ENCODE measurements at regions not wholly inside any gene's neighbourhood (a gene's known extent, or its start where the extent isn't known, plus 50 kb on each side); places are given as distances from the start of the nearest gene placed in this dataset.

DNA sequence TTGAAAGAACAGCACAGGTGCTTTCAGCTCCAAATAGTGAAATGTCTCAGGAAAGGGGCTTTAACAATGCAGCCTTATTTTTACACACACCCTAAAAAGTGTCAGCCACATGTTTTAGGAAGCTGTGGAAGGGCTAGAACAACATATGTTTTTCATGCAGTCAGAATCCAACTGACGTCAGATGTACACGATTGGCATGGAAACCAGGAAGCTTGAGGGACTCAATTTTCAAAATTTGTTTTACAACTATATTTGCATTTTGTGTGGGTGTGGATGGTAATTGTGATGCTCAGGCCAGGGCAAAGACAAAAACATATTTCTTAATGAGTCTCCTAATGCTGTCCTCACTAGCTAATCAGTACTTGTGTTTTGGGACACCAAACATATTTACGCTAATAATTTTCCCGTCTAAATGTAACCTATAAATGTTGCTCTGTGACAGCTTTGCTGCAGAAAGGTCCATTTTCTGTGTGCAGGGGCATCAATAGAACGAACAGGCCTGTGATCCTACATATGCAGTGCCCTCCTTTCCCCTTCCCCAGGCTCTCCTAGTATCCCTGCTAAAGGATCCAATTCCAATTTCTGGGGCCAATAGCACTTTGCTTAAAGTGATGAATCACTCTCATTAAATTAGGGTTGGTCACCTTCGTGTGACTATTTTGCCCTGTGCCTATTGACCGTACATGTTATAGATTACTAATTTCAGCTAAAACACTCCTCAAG is 434.0 kb upstream of the CDH5 start:
- TF ChIP-seq CTCF (IDR thresholded peaks at IDR 0.05; ENCODE audit: insufficient read depth, low read length) = no peak
- DNase-seq (ENCODE audit: low read depth) = no peak
- no peak overlapping the region for H3K4me3 ChIP-seq (ENCODE audit: low read depth, low read length)

- DNase-seq (ENCODE audit: low read depth) = no peak
- TF ChIP-seq CTCF (IDR thresholded peaks at IDR 0.05; ENCODE audit: insufficient read depth, low read length) = no peak
- no peak overlapping the region for H3K4me3 ChIP-seq (ENCODE audit: low read depth, low read length)
Observed at GRCh38 chr16:65922923-65923322, 443.6 kb upstream of the CDH5 start.

- no peak for DNase-seq (ENCODE audit: low read depth)
- H3K4me3 ChIP-seq (ENCODE audit: low read depth, low read length) = no peak overlapping the region
- TF ChIP-seq CTCF (IDR thresholded peaks at IDR 0.05; ENCODE audit: insufficient read depth, low read length) = no peak
Observed at GRCh38 chr16:65919986-65920376, 446.5 kb upstream of the CDH5 start.

DNA sequence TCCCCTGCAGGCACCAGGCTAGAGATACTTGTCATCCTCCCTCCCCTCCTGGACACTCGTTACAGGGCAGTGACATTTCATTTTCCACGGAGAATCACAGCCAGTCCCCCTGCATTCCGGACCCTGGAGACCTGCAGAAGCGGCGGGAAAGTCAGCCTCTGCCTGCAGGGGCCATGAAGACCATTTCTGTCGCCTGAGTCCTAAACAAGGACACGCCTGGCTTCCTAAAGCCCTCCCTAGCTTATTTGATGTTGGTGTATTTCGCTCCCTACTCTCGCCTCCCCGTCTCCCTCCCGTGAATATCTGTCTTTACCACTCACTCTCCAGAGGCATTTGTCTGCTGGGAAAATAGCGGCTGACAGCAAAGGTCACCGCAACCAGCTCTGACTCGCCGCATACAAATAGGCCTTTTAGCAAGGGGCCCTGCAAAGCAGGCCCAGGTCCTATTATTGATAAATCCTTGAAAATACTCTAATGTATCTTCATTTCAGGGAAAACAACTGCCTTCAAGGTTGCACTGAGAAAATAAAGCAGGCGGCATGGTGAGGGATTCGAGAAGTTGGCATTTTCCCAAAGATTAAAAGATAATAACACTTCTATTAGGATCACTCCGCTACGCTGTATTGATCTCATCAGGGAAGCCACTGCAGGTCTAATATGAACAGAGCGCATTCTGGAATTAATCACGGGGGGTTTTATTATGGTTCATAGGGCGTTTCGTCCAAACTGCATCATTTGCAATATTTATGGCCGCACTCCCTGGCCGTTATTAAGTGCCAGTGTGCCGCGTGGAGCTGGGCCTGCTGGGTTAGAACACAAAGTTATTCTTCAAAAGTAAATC is 447.1 kb upstream of the CDH5 start:
- TF ChIP-seq CTCF (IDR thresholded peaks at IDR 0.05; ENCODE audit: insufficient read depth, low read length) = no peak
- no peak overlapping the region for H3K4me3 ChIP-seq (ENCODE audit: low read depth, low read length)
- no peak for DNase-seq (ENCODE audit: low read depth)

DNA sequence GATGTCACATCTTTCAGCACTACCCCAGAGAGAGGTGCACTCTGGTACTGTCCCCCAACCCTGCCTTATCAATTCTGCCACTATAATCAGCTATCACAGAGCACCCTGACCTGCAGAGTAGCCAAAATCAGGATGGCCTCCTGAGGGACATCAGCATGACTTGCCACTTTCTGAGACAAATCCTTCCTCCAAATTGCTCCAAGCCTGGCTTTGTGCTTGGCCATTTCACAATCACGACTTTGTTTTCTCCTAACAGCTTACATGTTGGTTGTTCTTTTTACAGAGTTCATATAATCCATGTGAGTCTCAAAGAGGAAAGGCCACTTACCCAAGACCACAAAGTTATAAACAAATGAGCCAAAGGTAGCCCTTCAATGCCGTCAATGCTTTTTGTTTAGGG is 449.0 kb upstream of the CDH5 start:
- no peak for TF ChIP-seq CTCF (IDR thresholded peaks at IDR 0.05; ENCODE audit: insufficient read depth, low read length)
- DNase-seq (ENCODE audit: low read depth) = no peak
- no peak overlapping the region for H3K4me3 ChIP-seq (ENCODE audit: low read depth, low read length)

DNA sequence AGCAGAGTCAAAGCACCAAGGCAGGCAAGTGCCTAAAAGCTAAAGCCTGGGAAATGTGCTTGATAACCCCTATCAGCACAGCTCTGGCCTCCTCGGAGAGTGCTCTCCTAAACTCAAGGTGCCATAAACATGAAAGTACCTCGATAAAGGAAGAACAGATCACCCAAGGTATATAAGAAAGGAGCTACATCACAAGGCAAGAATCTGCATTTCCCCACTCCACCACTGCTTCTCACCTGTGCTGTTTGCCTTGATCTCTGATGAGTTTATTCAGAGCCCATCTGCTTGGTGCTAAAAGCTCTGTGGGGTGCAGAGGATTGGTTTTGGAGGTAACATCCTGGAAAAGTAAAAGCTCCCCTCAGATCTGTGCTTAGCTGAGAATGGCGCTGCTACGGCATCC is 449.5 kb upstream of the CDH5 start:
- H3K4me3 ChIP-seq (ENCODE audit: low read depth, low read length) = no peak overlapping the region
- DNase-seq (ENCODE audit: low read depth) = no peak
- TF ChIP-seq CTCF (IDR thresholded peaks at IDR 0.05; ENCODE audit: insufficient read depth, low read length) = no peak

Measured in fibroblast of the aortic adventitia (primary cell).